Caco-2 (cell line): ENCODE measurements at regions not wholly inside any gene's neighbourhood (a gene's known extent, or its start where the extent isn't known, plus 50 kb on each side); places are given as distances from the start of the nearest gene placed in this dataset.

ENCODE experiments used
- BruUV-seq: library from RNA; stranded (reverse); fragments of 400-500 nt; replicated peaks from 2 replicates; lab custom pipeline; 2021; lab: Mats Ljungman, UMichigan
- CTCF ChIA-PET: fragments of 300-600 bp; sonication (Branson Sonifier 250); formaldehyde crosslinking; loops from one replicate; lab custom pipeline; 2022; ENCODE audit warnings: antibody characterized with exemption; lab: Charles Lee
- POLR2A ChIA-PET: fragments of 300-600 bp; sonication (Branson Sonifier 250); formaldehyde crosslinking; loops from one replicate; lab custom pipeline; 2022; ENCODE audit warnings: antibody characterized with exemption; lab: Charles Lee
- DNase-seq, 2 experiments: peaks; one replicate each; pipeline versions ENCODE4 v3.0.0 to v3.0.0-alpha.2; 2020 to 2022
- H3K27me3 ChIP-seq: replicated peaks from 2 replicates; pipeline ENCODE4 v1.6.0; 2011; ENCODE audit warnings: low read length; ENCODE audit not compliant: control insufficient read depth, insufficient read depth
- H3K36me3 ChIP-seq: 2 replicates; pipeline ENCODE4 v1.5.1; 2011; ENCODE audit warnings: low read length; ENCODE audit not compliant: control insufficient read depth, insufficient read depth
- H3K4me1 ChIP-seq: fragments of 250-450 bp; sonication (Bioruptor Pico); 2 replicates; pipeline ENCODE4 v1.5.1; 2020; ENCODE audit warnings: mild to moderate bottlenecking
- H3K4me3 ChIP-seq: 2 replicates; pipeline ENCODE4 v1.5.1; 2011; ENCODE audit warnings: low read depth, mild to moderate bottlenecking, control low read depth, low read length
- H3K9me3 ChIP-seq: fragments of 250-450 bp; sonication (Bioruptor Pico); 2 replicates; pipeline ENCODE4 v1.5.1; 2020; ENCODE audit warnings: mild to moderate bottlenecking, moderate library complexity
- H3K27ac Mint-ChIP-seq: one replicate; pipeline ENCODE4 v1.8.0; 2022; ENCODE audit warnings: mixed read lengths; ENCODE audit not compliant: unreplicated experiment
- H3K27me3 Mint-ChIP-seq: one replicate; pipeline ENCODE4 v1.8.0; 2022; ENCODE audit warnings: mixed read lengths; ENCODE audit not compliant: insufficient read depth, unreplicated experiment
- H3K36me3 Mint-ChIP-seq: one replicate; pipeline ENCODE4 v1.8.0; 2022; ENCODE audit warnings: mild to moderate bottlenecking, mixed read lengths; ENCODE audit not compliant: insufficient read depth, unreplicated experiment
- H3K4me1 Mint-ChIP-seq: one replicate; pipeline ENCODE4 v1.8.0; 2022; ENCODE audit warnings: low read depth, mixed read lengths; ENCODE audit not compliant: unreplicated experiment
- H3K4me3 Mint-ChIP-seq: one replicate; pipeline ENCODE4 v1.8.0; 2022; ENCODE audit warnings: mild to moderate bottlenecking, moderate library complexity, mixed read lengths; ENCODE audit not compliant: unreplicated experiment
- H3K9me3 Mint-ChIP-seq: one replicate; pipeline ENCODE4 v1.8.0; 2022; ENCODE audit warnings: mixed read lengths; ENCODE audit not compliant: unreplicated experiment
- intact Hi-C: fragments of 100-400 bp; cut with micrococcal nuclease; formaldehyde crosslinking; loops from one replicate; pipeline ENCODE4 v1.10.0; 2022; ENCODE audit not compliant: unreplicated experiment
- TF ChIP-seq, protein P1 (sequence below), 2 experiments: fragments of 200-600 bp in 1 of 2; IDR thresholded peaks; 1 replicate in 1 of 2; 2 replicates in 1 of 2; pipeline versions ENCODE4 v1.5.1 to v1.8.0; 2011 to 2022; ENCODE audit warnings: antibody characterized with exemption in 1 of 2, control low read depth in 1 of 2, inconsistent platforms in 1 of 2, low read depth in 1 of 2, low read length in 1 of 2, mild to moderate bottlenecking in 1 of 2, moderate library complexity in 1 of 2; ENCODE audit not compliant: insufficient read depth in 1 of 2, severe bottlenecking in 1 of 2, unreplicated experiment in 1 of 2

DNA sequence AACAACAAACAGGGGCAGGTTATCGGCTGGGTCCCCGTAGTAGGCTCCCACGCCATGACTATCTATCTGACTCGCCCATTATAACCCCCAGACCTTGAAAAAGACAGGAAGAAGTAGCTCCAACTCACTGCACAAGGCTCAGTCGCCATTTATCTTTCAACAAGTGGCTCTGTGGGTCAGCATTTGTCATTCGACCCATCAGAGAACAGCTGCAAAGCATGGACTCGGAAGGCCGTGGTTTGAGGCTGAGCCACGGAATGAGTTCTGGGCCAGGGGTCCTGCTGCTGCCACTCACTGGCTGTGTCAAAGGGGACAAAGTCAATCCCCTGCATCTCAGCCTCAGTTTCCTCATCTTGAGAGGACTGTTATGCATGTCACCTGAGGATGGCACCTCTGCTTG, 131.0 kb downstream of the DMRTA2 start:
- H3K4me3 ChIP-seq: no peak overlapping the region
- Mint-ChIP-seq H3K36me3 (no peaks in the 10 kb centered on the region), H3K9me3 (no peaks in the 10 kb centered on the region), H3K4me3 (no peak overlapping the region), H3K27ac (no peak overlapping the region), H3K4me1 (no peaks in the 10 kb centered on the region), H3K27me3 (peaks cover 16% of the 10 kb centered on the region)
- ChIA-PET CTCF (no interaction called here), POLR2A (no interaction called here)
- no peak for DNase-seq
- no TSS peak for BruUV-seq
- no peaks in the 10 kb centered on the region for H3K36me3 ChIP-seq
- intact Hi-C loops: no loop called here
- TF ChIP-seq, protein P1, sequence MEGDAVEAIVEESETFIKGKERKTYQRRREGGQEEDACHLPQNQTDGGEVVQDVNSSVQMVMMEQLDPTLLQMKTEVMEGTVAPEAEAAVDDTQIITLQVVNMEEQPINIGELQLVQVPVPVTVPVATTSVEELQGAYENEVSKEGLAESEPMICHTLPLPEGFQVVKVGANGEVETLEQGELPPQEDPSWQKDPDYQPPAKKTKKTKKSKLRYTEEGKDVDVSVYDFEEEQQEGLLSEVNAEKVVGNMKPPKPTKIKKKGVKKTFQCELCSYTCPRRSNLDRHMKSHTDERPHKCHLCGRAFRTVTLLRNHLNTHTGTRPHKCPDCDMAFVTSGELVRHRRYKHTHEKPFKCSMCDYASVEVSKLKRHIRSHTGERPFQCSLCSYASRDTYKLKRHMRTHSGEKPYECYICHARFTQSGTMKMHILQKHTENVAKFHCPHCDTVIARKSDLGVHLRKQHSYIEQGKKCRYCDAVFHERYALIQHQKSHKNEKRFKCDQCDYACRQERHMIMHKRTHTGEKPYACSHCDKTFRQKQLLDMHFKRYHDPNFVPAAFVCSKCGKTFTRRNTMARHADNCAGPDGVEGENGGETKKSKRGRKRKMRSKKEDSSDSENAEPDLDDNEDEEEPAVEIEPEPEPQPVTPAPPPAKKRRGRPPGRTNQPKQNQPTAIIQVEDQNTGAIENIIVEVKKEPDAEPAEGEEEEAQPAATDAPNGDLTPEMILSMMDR (IDR thresholded peaks at IDR 0.05; ENCODE audit: insufficient read depth in 1 of 2, low read depth in 1 of 2, low read length in 1 of 2, severe bottlenecking in 1 of 2, unreplicated experiment in 1 of 2): no peak
- H3K27me3 ChIP-seq: peaks cover 1% of the 10 kb centered on the region; the same call in 1 of the 2 replicates
- H3K4me1 ChIP-seq: no peaks in the 10 kb centered on the region
- no peaks in the 10 kb centered on the region for H3K9me3 ChIP-seq

DNA sequence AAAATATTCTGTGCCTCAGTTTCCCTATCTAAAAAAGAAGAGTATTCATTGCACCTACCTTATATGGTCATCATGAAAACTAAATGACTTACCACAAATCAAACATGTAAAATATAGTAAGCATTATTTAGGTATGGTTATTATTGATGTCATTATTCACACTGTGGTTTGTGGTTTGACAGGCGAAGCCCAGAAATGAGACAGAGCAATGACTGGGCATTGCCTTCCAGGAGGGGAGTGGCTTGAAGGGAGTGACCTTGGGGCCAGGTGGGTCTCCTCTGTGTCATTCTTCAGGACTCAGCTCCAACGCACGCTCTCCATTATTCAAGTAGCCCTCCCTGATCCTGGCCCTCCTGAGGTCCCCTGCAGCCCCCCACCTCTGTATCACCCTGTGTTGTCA, 133.7 kb downstream of the DMRTA2 start:
- POLR2A ChIA-PET: no interaction called here
- H3K9me3 Mint-ChIP-seq: no peaks in the 10 kb centered on the region

DNA sequence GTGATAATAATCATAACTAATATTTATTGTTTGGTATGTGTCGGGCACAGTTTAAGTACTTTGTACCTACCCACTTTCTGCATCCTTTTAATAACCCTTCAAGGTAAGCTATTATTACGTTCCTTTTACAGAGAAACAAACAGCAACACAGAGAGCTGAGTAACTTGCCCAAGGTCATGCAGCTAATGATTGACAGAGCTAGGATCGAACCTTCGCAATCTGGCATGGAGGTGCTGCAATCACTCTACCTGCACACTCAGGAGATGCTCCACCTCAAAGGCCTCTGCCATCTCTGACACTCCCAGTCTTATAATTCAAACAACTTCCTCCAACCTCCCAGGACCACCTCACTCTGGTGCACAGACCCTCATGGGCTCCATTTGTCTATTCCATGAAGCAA, 137.2 kb downstream of the DMRTA2 start:
- H3K36me3 Mint-ChIP-seq: no peaks in the 10 kb centered on the region
- H3K4me3 Mint-ChIP-seq: no peak overlapping the region
- intact Hi-C loops: no loop called here
- H3K27me3 ChIP-seq: no peaks in the 10 kb centered on the region
- H3K9me3 Mint-ChIP-seq: no peaks in the 10 kb centered on the region
- no TSS peak for BruUV-seq
- H3K4me1 ChIP-seq: no peaks in the 10 kb centered on the region
- H3K4me1 Mint-ChIP-seq: no peaks in the 10 kb centered on the region
- H3K36me3 ChIP-seq: no peaks in the 10 kb centered on the region
- H3K9me3 ChIP-seq: no peaks in the 10 kb centered on the region
- TF ChIP-seq, protein P1 (IDR thresholded peaks at IDR 0.05; ENCODE audit: insufficient read depth in 1 of 2, low read depth in 1 of 2, low read length in 1 of 2, severe bottlenecking in 1 of 2, unreplicated experiment in 1 of 2): no peak
- H3K4me3 ChIP-seq: no peak overlapping the region
- ChIA-PET CTCF (no interaction called here), POLR2A (no interaction called here)
- no peak for DNase-seq
- H3K27ac Mint-ChIP-seq: no peak overlapping the region
- H3K27me3 Mint-ChIP-seq: peaks cover 15% of the 10 kb centered on the region

More for the DNA sequence above, 133.7 kb downstream of the DMRTA2 start:
- TF ChIP-seq, protein P1 (IDR thresholded peaks at IDR 0.05; ENCODE audit: insufficient read depth in 1 of 2, low read depth in 1 of 2, low read length in 1 of 2, severe bottlenecking in 1 of 2, unreplicated experiment in 1 of 2): no peak
- CTCF ChIA-PET: no interaction called here
- no peaks in the 10 kb centered on the region for H3K4me1 ChIP-seq
- intact Hi-C loops: no loop called here
- H3K4me1 Mint-ChIP-seq: no peaks in the 10 kb centered on the region
- H3K4me3 Mint-ChIP-seq: no peak overlapping the region
- no peak for DNase-seq
- H3K27me3 Mint-ChIP-seq: peaks cover 15% of the 10 kb centered on the region
- BruUV-seq: no TSS peak
- no peak overlapping the region for H3K27ac Mint-ChIP-seq
- H3K4me3 ChIP-seq: no peak overlapping the region
- no peaks in the 10 kb centered on the region for H3K36me3 Mint-ChIP-seq
- H3K36me3 ChIP-seq: no peaks in the 10 kb centered on the region
- H3K9me3 ChIP-seq: no peaks in the 10 kb centered on the region
- peaks cover 1% of the 10 kb centered on the region; the same call in 1 of the 2 replicates for H3K27me3 ChIP-seq
